Right kidney (tissue), 1 donor: ENCODE measurements at regions not wholly inside any gene's neighbourhood (a gene's known extent, or its start where the extent isn't known, plus 50 kb on each side); places are given as distances from the start of the nearest gene placed in this dataset.

Experiments used
- DNase-seq: peaks from one replicate; pipeline ENCODE4 v3.0.0-alpha.2; 2016

- DNase-seq = no peak
These were observed 141.3 kb downstream of the IRX1 start for GRCh38 chr5:3736926-3737325.

- DNase-seq = no peak
These were observed 143.3 kb downstream of the IRX1 start for GRCh38 chr5:3738919-3739318.

GRCh38 chr5:3740546-3741373 lies 145.1 kb downstream of the IRX1 start:
- DNase-seq = no peak

GRCh38 chr5:3741374-3741770 lies 145.7 kb downstream of the IRX1 start:
- no peak for DNase-seq

GRCh38 chr5:3742750-3743149 lies 147.1 kb downstream of the IRX1 start:
- DNase-seq = no peak

GRCh38 chr5:3751846-3752245 lies 156.2 kb downstream of the IRX1 start:
- DNase-seq = no peak

GRCh38 chr5:3778000-3778550 lies 182.4 kb downstream of the IRX1 start:
- DNase-seq = no peak

- DNase-seq = no peak
These were observed 183.3 kb downstream of the IRX1 start for GRCh38 chr5:3778945-3779344.

- no peak for DNase-seq
These were observed 184.6 kb downstream of the IRX1 start for GRCh38 chr5:3780278-3780677.

- DNase-seq = no peak
These were observed 185.3 kb downstream of the IRX1 start for GRCh38 chr5:3780907-3781306.

GRCh38 chr5:3784854-3785253 lies 189.2 kb downstream of the IRX1 start:
- DNase-seq = no peak

- DNase-seq = no peak
These were observed 190.5 kb downstream of the IRX1 start for GRCh38 chr5:3786165-3786564.

- no peak for DNase-seq
These were observed 191.3 kb downstream of the IRX1 start for GRCh38 chr5:3786891-3787430.

GRCh38 chr5:3787604-3788003 lies 192.0 kb downstream of the IRX1 start:
- no peak for DNase-seq

GRCh38 chr5:3789519-3790193 lies 194.0 kb downstream of the IRX1 start:
- no peak for DNase-seq

GRCh38 chr5:3793162-3793561 lies 197.5 kb downstream of the IRX1 start:
- no peak for DNase-seq

- DNase-seq = no peak
These were observed 199.0 kb downstream of the IRX1 start for GRCh38 chr5:3794611-3795010.

GRCh38 chr5:3796736-3797135 lies 201.1 kb downstream of the IRX1 start:
- no peak for DNase-seq

- DNase-seq = no peak
These were observed 206.3 kb downstream of the IRX1 start for GRCh38 chr5:3801967-3802366.

GRCh38 chr5:3809455-3809854 lies 213.8 kb downstream of the IRX1 start:
- DNase-seq = no peak

- no peak for DNase-seq
These were observed 215.5 kb downstream of the IRX1 start for GRCh38 chr5:3811116-3811515.

- DNase-seq = no peak
These were observed 223.0 kb downstream of the IRX1 start for GRCh38 chr5:3818624-3819023.
